ENCODE measurements at regions not wholly inside any gene's neighbourhood (a gene's known extent, or its start where the extent isn't known, plus 50 kb on each side); places are given as distances from the start of the nearest gene placed in this dataset.

- intact Hi-C loops (cut with DNase I), result loop anchor here (10.0 kb wide), 1 partner anchor 208 kb away; no protein-coding TSS in a partner anchor
- DNase-seq, result no peak
- no peak overlapping the region for H3K4me3 ChIP-seq
- peaks cover 4% of the 10 kb centered on the region for H3K4me1 ChIP-seq
- no peak for TF ChIP-seq CTCF (IDR thresholded peaks at IDR 0.05)
- H3K36me3 ChIP-seq, result no peaks in the 10 kb centered on the region
- H3K27ac ChIP-seq, result no peak overlapping the region
- H3K9ac ChIP-seq (ENCODE audit: low read depth in 2 of 2, low read length in 2 of 2), result no peak overlapping the region
- no peaks in the 10 kb centered on the region for H3K27me3 ChIP-seq
- no peaks in the 10 kb centered on the region for H3K9me3 ChIP-seq
Measured at GRCh38 chr9:556675-557074, 284.8 kb upstream of the DMRT1 start.

GRCh38 chr9:557601-558201 is 283.8 kb upstream of the DMRT1 start:
- no peak for TF ChIP-seq CTCF (IDR thresholded peaks at IDR 0.05)
- Histone ChIP-seq H3K27ac (no peak overlapping the region), H3K9me3 (no peaks in the 10 kb centered on the region), H3K36me3 (no peaks in the 10 kb centered on the region), H3K27me3 (no peaks in the 10 kb centered on the region), H3K4me1 (peaks cover 4% of the 10 kb centered on the region), H3K4me3 (no peak overlapping the region), H3K9ac (ENCODE audit: low read depth in 2 of 2, low read length in 2 of 2) (no peak overlapping the region)
- DNase-seq, result no peak
- intact Hi-C loops (cut with DNase I), result loop anchor here (10.0 kb wide), 1 partner anchor 207 kb away; no protein-coding TSS in a partner anchor

- DNase-seq, result no peak
- no peak for TF ChIP-seq CTCF (IDR thresholded peaks at IDR 0.05)
- Histone ChIP-seq H3K27me3 (no peaks in the 10 kb centered on the region), H3K4me1 (peaks cover 2% of the 10 kb centered on the region), H3K9me3 (no peaks in the 10 kb centered on the region), H3K36me3 (no peaks in the 10 kb centered on the region), H3K9ac (ENCODE audit: low read depth in 2 of 2, low read length in 2 of 2) (no peak overlapping the region), H3K27ac (no peak overlapping the region), H3K4me3 (no peak overlapping the region)
- intact Hi-C loops (cut with DNase I), result no loop called here
Measured at GRCh38 chr9:561427-561826, 280.1 kb upstream of the DMRT1 start.

- Histone ChIP-seq H3K4me3 (no peak overlapping the region), H3K9me3 (no peaks in the 10 kb centered on the region), H3K27me3 (no peaks in the 10 kb centered on the region), H3K36me3 (no peaks in the 10 kb centered on the region), H3K27ac (peak overlapping the region; percentile 60), H3K9ac (ENCODE audit: low read depth in 2 of 2, low read length in 2 of 2) (peak overlapping the region in 1 of 2 donors; percentile 66), H3K4me1 (no peaks in the 10 kb centered on the region)
- intact Hi-C loops (cut with DNase I), result no loop called here
- TF ChIP-seq CTCF (IDR thresholded peaks at IDR 0.05), result no peak
- DNase-seq, result no peak
Measured at GRCh38 chr9:563200-563599, 278.3 kb upstream of the DMRT1 start.

- Histone ChIP-seq H3K27me3 (no peaks in the 10 kb centered on the region), H3K9me3 (no peaks in the 10 kb centered on the region), H3K27ac (no peak overlapping the region), H3K4me1 (no peaks in the 10 kb centered on the region), H3K9ac (ENCODE audit: low read depth in 2 of 2, low read length in 2 of 2) (no peak overlapping the region), H3K4me3 (no peak overlapping the region), H3K36me3 (no peaks in the 10 kb centered on the region)
- no peak for TF ChIP-seq CTCF (IDR thresholded peaks at IDR 0.05)
- intact Hi-C loops (cut with DNase I), result no loop called here
- no peak for DNase-seq
Measured at GRCh38 chr9:565528-565927, 276.0 kb upstream of the DMRT1 start.

All from colonic mucosa (tissue), 4 donors.